Activated T-cell treated with anti-CD3 and anti-CD28 coated beads, Interleukin-2, amount 50 U/mL, for 72 hours (primary cell): ENCODE measurements at regions not wholly inside any gene's neighbourhood (a gene's known extent, or its start where the extent isn't known, plus 50 kb on each side); places are given as distances from the start of the nearest gene placed in this dataset.
"Not testable (repeated sequence)": the region's sequence is repeated elsewhere in the genome, so short reads cannot be mapped to it uniquely, and the experiment has no call there.

Experiments
- ATAC-seq, 2 donors: fragments of 150-1000 bp; cut with Tn5 transposase; replicated peaks in 1 of 2; 2 replicates each; pipeline ENCODE4 v1.10.0; 2021; ENCODE audit warnings: moderate library complexity in 2 of 2, mild to moderate bottlenecking in 1 of 2
- DNase-seq, 2 donors: peaks; one replicate each; pipeline ENCODE4 v3.0.0; 2021 to 2022; ENCODE audit warnings: mixed read lengths in 1 of 2
- H3K27ac Mint-ChIP-seq: one replicate; pipeline ENCODE4 v1.8.0; 2022; ENCODE audit warnings: mild to moderate bottlenecking, moderate library complexity, mixed read lengths
- H3K27me3 Mint-ChIP-seq: one replicate; pipeline ENCODE4 v1.8.0; 2022; ENCODE audit warnings: low read depth, mixed read lengths
- H3K36me3 Mint-ChIP-seq, 2 donors: one replicate each; pipeline ENCODE4 v1.8.0; 2022; ENCODE audit warnings: mixed read lengths in 2 of 2, mild to moderate bottlenecking in 1 of 2; ENCODE audit not compliant: insufficient read depth in 2 of 2
- H3K4me1 Mint-ChIP-seq: one replicate; pipeline ENCODE4 v1.8.0; 2022; ENCODE audit warnings: low read depth, mixed read lengths
- H3K4me3 Mint-ChIP-seq, 2 donors: one replicate each; pipeline ENCODE4 v1.8.0; 2022; ENCODE audit warnings: mild to moderate bottlenecking in 2 of 2, mixed read lengths in 2 of 2, moderate library complexity in 2 of 2
- H3K9me3 Mint-ChIP-seq, 2 donors: one replicate each; pipeline ENCODE4 v1.8.0; 2022; ENCODE audit warnings: mixed read lengths in 2 of 2

- no peaks in the 10 kb centered on the region for H3K4me1 Mint-ChIP-seq
- ATAC-seq = no peak
Observed at GRCh38 chr5:142259758-142260157, 65.1 kb downstream of the SPRY4 start.

GRCh38 chr5:142255831-142256230 lies 69.0 kb downstream of the SPRY4 start:
- Mint-ChIP-seq H3K4me1 (no peaks in the 10 kb centered on the region), H3K27me3 (no peaks in the 10 kb centered on the region), H3K36me3 (no peaks in the 10 kb centered on the region), H3K9me3 (peaks cover 2 to 6% of the 10 kb centered on the region in 2 donors), H3K27ac (no peak overlapping the region), H3K4me3 (no peak overlapping the region)
- ATAC-seq = no peak
- no peak for DNase-seq

More at GRCh38 chr5:142259758-142260157, 65.1 kb downstream of the SPRY4 start:
- no peak overlapping the region for H3K4me3 Mint-ChIP-seq
- peaks cover 2 to 6% of the 10 kb centered on the region in 2 donors for H3K9me3 Mint-ChIP-seq
- H3K36me3 Mint-ChIP-seq = no peaks in the 10 kb centered on the region
- H3K27me3 Mint-ChIP-seq = no peaks in the 10 kb centered on the region
- no peak for DNase-seq
- H3K27ac Mint-ChIP-seq = no peak overlapping the region

GRCh38 chr5:142254431-142254830 lies 70.4 kb downstream of the SPRY4 start:
- ATAC-seq (no peak), DNase-seq (no peak)
- H3K4me3 Mint-ChIP-seq = no peak overlapping the region
- peaks cover 2 to 6% of the 10 kb centered on the region in 2 donors for H3K9me3 Mint-ChIP-seq
- H3K4me1 Mint-ChIP-seq = no peaks in the 10 kb centered on the region
- H3K27me3 Mint-ChIP-seq = no peaks in the 10 kb centered on the region
- no peak overlapping the region for H3K27ac Mint-ChIP-seq
- no peaks in the 10 kb centered on the region for H3K36me3 Mint-ChIP-seq

- DNase-seq = no peak
- no peaks in the 10 kb centered on the region for H3K27me3 Mint-ChIP-seq
- H3K27ac Mint-ChIP-seq = no peak overlapping the region
- H3K4me1 Mint-ChIP-seq = no peaks in the 10 kb centered on the region
- no peak for ATAC-seq
- no peak overlapping the region for H3K4me3 Mint-ChIP-seq
- peaks cover 2 to 6% of the 10 kb centered on the region in 2 donors for H3K9me3 Mint-ChIP-seq
- H3K36me3 Mint-ChIP-seq = no peaks in the 10 kb centered on the region
Observed at GRCh38 chr5:142253938-142254337, 70.9 kb downstream of the SPRY4 start.

- Mint-ChIP-seq H3K27ac (no peak overlapping the region), H3K4me1 (no peaks in the 10 kb centered on the region), H3K4me3 (no peak overlapping the region), H3K9me3 (no peaks in the 10 kb centered on the region), H3K36me3 (no peaks in the 10 kb centered on the region), H3K27me3 (no peaks in the 10 kb centered on the region)
- ATAC-seq = no peak
- no peak for DNase-seq
Observed at GRCh38 chr5:142250119-142250518, 74.7 kb downstream of the SPRY4 start.

- no peak overlapping the region for H3K4me3 Mint-ChIP-seq
- H3K27me3 Mint-ChIP-seq = no peaks in the 10 kb centered on the region
- H3K9me3 Mint-ChIP-seq = no peaks in the 10 kb centered on the region
- H3K4me1 Mint-ChIP-seq = no peaks in the 10 kb centered on the region
- no peak overlapping the region for H3K27ac Mint-ChIP-seq
- no peaks in the 10 kb centered on the region for H3K36me3 Mint-ChIP-seq
- ATAC-seq = no peak
- DNase-seq = no peak
Observed at GRCh38 chr5:142248853-142249462, 75.9 kb downstream of the SPRY4 start.

- Mint-ChIP-seq H3K4me3 (no peak overlapping the region), H3K9me3 (no peaks in the 10 kb centered on the region), H3K4me1 (no peaks in the 10 kb centered on the region), H3K27ac (no peak overlapping the region), H3K36me3 (no peaks in the 10 kb centered on the region), H3K27me3 (no peaks in the 10 kb centered on the region)
- ATAC-seq (no peak), DNase-seq (no peak)
Observed at GRCh38 chr5:142246258-142246657, 78.6 kb downstream of the SPRY4 start.

- Mint-ChIP-seq H3K4me3 (no peak overlapping the region), H3K4me1 (no peaks in the 10 kb centered on the region), H3K9me3 (no peaks in the 10 kb centered on the region), H3K27me3 (no peaks in the 10 kb centered on the region), H3K27ac (no peak overlapping the region), H3K36me3 (no peaks in the 10 kb centered on the region)
- ATAC-seq = no peak
- no peak for DNase-seq
Observed at GRCh38 chr5:142245786-142246185, 79.0 kb downstream of the SPRY4 start.

GRCh38 chr5:142244440-142244839 lies 80.4 kb downstream of the SPRY4 start:
- Mint-ChIP-seq H3K4me1 (no peaks in the 10 kb centered on the region), H3K27me3 (no peaks in the 10 kb centered on the region), H3K36me3 (no peaks in the 10 kb centered on the region), H3K9me3 (no peaks in the 10 kb centered on the region), H3K27ac (no peak overlapping the region), H3K4me3 (no peak overlapping the region)
- DNase-seq (no peak), ATAC-seq (no peak)

GRCh38 chr5:142242272-142242671 lies 82.5 kb downstream of the SPRY4 start:
- no peaks in the 10 kb centered on the region for H3K36me3 Mint-ChIP-seq
- DNase-seq = no peak
- H3K9me3 Mint-ChIP-seq = no peaks in the 10 kb centered on the region
- no peaks in the 10 kb centered on the region for H3K27me3 Mint-ChIP-seq
- ATAC-seq = no peak
- H3K4me3 Mint-ChIP-seq = no peak overlapping the region
- H3K4me1 Mint-ChIP-seq = no peaks in the 10 kb centered on the region
- H3K27ac Mint-ChIP-seq = no peak overlapping the region

GRCh38 chr5:142239394-142240159 lies 85.2 kb downstream of the SPRY4 start:
- no peak for DNase-seq
- no peaks in the 10 kb centered on the region for H3K27me3 Mint-ChIP-seq
- no peak overlapping the region for H3K27ac Mint-ChIP-seq
- H3K4me1 Mint-ChIP-seq = peaks cover 15% of the 10 kb centered on the region
- H3K36me3 Mint-ChIP-seq = no peaks in the 10 kb centered on the region
- no peak for ATAC-seq
- no peaks in the 10 kb centered on the region for H3K9me3 Mint-ChIP-seq
- no peak overlapping the region for H3K4me3 Mint-ChIP-seq

- Mint-ChIP-seq H3K36me3 (no peaks in the 10 kb centered on the region), H3K9me3 (no peaks in the 10 kb centered on the region), H3K4me1 (peaks cover 27% of the 10 kb centered on the region), H3K4me3 (no peak overlapping the region), H3K27me3 (no peaks in the 10 kb centered on the region), H3K27ac (no peak overlapping the region)
- no peak for DNase-seq
- no peak for ATAC-seq
Observed at GRCh38 chr5:142237707-142238106, 87.1 kb downstream of the SPRY4 start.

GRCh38 chr5:142236673-142237290 lies 88.0 kb downstream of the SPRY4 start:
- H3K4me3 Mint-ChIP-seq, H3K27me3 Mint-ChIP-seq, H3K36me3 Mint-ChIP-seq, H3K27ac Mint-ChIP-seq, H3K9me3 Mint-ChIP-seq, ATAC-seq, DNase-seq: not testable (repeated sequence)
- peaks cover 27% of the 10 kb centered on the region for H3K4me1 Mint-ChIP-seq
